Natural killer cell (primary cell): ENCODE measurements at regions not wholly inside any gene's neighbourhood (a gene's known extent, or its start where the extent isn't known, plus 50 kb on each side); places are given as distances from the start of the nearest gene placed in this dataset.
A peak's percentile ranks its signal among the peaks of the same experiment; 100 is the strongest.

Experiments
- ATAC-seq, 3 donors: fragments of 150-1000 bp in 2 of 3; fragments of 200-7000 bp in 1 of 3; cut with Tn5 transposase; 1 replicate in 1 of 3; 2 replicates in 2 of 3; pipeline ENCODE4 v1.10.0; 2021; ENCODE audit warnings: mild to moderate bottlenecking in 2 of 3, moderate library complexity in 2 of 3
- DNase-seq, 2 donors: peaks; one replicate each; pipeline versions ENCODE4 v3.0.0 to v3.0.0-alpha.2; 2013 to 2021; ENCODE audit warnings: mixed read lengths in 1 of 2
- H3K27ac ChIP-seq: one replicate; pipeline ENCODE4 v1.5.1; 2013; ENCODE audit warnings: mild to moderate bottlenecking, low read length
- H3K27me3 ChIP-seq: one replicate; pipeline ENCODE4 v1.6.1; 2013; ENCODE audit warnings: low read length; ENCODE audit not compliant: control insufficient read depth, insufficient read depth
- H3K36me3 ChIP-seq: one replicate; pipeline ENCODE4 v1.6.1; 2013; ENCODE audit warnings: low read length; ENCODE audit not compliant: control insufficient read depth, insufficient read depth
- H3K4me1 ChIP-seq: one replicate; pipeline ENCODE4 v1.6.1; 2013; ENCODE audit warnings: low read length; ENCODE audit not compliant: control insufficient read depth, insufficient read depth
- H3K4me3 ChIP-seq: one replicate; pipeline ENCODE4 v1.5.1; 2013; ENCODE audit warnings: low read length
- H3K9me3 ChIP-seq: one replicate; pipeline ENCODE4 v1.6.1; 2013; ENCODE audit warnings: low read length; ENCODE audit not compliant: control insufficient read depth, insufficient read depth
- H3K27ac Mint-ChIP-seq, 2 donors: one replicate each; pipeline ENCODE4 v1.8.0; 2022; ENCODE audit warnings: mild to moderate bottlenecking in 2 of 2, mixed read lengths in 2 of 2, moderate library complexity in 1 of 2
- H3K27me3 Mint-ChIP-seq, 2 donors: one replicate each; pipeline ENCODE4 v1.8.0; 2022; ENCODE audit warnings: low read depth in 2 of 2, mixed read lengths in 2 of 2
- H3K36me3 Mint-ChIP-seq: one replicate; pipeline ENCODE4 v1.8.0; 2022; ENCODE audit warnings: mixed read lengths
- H3K4me1 Mint-ChIP-seq, 2 donors: one replicate each; pipeline ENCODE4 v1.8.0; 2022; ENCODE audit warnings: mixed read lengths in 2 of 2
- H3K4me3 Mint-ChIP-seq: one replicate; pipeline ENCODE4 v1.8.0; 2022; ENCODE audit warnings: mild to moderate bottlenecking, moderate library complexity, mixed read lengths
- H3K9me3 Mint-ChIP-seq, 2 donors: one replicate each; pipeline ENCODE4 v1.8.0; 2022; ENCODE audit warnings: mixed read lengths in 2 of 2
- WGBS: methylation state at CpG from one replicate; pipeline ENCODE4 v1.1.7; 2013; ENCODE audit warnings: missing lambda C conversion rate; ENCODE audit not compliant: insufficient coverage; 5-methylcytosine and 5-hydroxymethylcytosine counted together
- intact Hi-C: fragments of 100-400 bp; cut with micrococcal nuclease; formaldehyde crosslinking; loops from one replicate; pipeline ENCODE4 v1.14.2; 2022
- TF ChIP-seq, protein P1 (sequence below): fragments of 200-600 bp; IDR thresholded peaks from one replicate; pipeline ENCODE4 v1.8.0; 2022; ENCODE audit warnings: antibody characterized with exemption

DNA sequence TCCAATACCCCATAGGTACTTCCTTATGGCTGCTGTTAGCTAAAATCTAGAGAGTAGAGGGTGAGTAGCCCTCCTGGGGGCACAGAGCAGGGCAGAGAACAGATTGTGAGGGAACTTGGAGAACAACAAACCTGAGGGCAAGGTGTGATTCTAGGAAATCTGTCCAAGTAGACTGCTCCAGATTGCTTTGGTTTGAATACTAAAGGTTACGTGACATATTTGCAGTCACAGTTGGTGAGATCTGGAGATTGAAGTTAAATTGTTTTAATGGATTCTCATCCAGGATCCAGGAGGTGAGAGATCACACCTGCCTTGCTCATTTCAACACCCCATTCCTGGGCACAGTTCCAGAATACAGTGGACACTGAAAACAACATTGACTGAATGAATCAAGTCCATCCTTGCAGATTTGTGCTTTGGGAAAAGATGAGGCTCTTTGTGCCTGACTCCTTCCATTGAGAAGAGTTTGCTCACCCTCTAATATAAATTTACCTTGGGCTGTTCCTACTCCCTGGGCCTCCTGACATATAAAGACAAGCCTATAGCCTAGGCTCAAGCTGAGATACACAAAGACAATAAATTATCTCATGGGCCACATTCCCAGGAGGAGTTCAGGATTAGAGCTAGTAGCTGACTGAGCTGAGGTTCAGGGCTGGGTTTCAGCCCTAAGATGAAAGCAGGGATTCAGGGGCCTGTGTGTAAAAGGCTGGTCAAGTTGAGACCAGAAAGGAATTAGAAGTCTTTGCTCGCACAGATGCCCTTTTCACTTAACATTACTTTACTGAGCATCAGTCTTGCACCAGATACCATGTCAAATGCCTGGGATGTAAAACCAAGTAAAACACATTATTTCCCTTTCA, 400.9 kb upstream of the MCTP2 start:
- Mint-ChIP-seq H3K9me3 (no peaks in the 10 kb centered on the region), H3K4me1 (no peaks in the 10 kb centered on the region), H3K27me3 (peaks cover 8 to 18% of the 10 kb centered on the region in 2 donors), H3K27ac (no peak overlapping the region), H3K36me3 (no peaks in the 10 kb centered on the region), H3K4me3 (no peak overlapping the region)
- Histone ChIP-seq H3K27ac (no peak overlapping the region), H3K4me3 (no peak overlapping the region), H3K27me3 (peaks cover 3% of the 10 kb centered on the region), H3K9me3 (no peaks in the 10 kb centered on the region), H3K4me1 (no peaks in the 10 kb centered on the region), H3K36me3 (no peaks in the 10 kb centered on the region)
- no peak for DNase-seq
- intact Hi-C loops = no loop called here
- no peak for ATAC-seq
- TF ChIP-seq, protein P1, sequence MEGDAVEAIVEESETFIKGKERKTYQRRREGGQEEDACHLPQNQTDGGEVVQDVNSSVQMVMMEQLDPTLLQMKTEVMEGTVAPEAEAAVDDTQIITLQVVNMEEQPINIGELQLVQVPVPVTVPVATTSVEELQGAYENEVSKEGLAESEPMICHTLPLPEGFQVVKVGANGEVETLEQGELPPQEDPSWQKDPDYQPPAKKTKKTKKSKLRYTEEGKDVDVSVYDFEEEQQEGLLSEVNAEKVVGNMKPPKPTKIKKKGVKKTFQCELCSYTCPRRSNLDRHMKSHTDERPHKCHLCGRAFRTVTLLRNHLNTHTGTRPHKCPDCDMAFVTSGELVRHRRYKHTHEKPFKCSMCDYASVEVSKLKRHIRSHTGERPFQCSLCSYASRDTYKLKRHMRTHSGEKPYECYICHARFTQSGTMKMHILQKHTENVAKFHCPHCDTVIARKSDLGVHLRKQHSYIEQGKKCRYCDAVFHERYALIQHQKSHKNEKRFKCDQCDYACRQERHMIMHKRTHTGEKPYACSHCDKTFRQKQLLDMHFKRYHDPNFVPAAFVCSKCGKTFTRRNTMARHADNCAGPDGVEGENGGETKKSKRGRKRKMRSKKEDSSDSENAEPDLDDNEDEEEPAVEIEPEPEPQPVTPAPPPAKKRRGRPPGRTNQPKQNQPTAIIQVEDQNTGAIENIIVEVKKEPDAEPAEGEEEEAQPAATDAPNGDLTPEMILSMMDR = no peak
- WGBS = 100% methylated on average over 1 of the region's 2 CpGs

DNA sequence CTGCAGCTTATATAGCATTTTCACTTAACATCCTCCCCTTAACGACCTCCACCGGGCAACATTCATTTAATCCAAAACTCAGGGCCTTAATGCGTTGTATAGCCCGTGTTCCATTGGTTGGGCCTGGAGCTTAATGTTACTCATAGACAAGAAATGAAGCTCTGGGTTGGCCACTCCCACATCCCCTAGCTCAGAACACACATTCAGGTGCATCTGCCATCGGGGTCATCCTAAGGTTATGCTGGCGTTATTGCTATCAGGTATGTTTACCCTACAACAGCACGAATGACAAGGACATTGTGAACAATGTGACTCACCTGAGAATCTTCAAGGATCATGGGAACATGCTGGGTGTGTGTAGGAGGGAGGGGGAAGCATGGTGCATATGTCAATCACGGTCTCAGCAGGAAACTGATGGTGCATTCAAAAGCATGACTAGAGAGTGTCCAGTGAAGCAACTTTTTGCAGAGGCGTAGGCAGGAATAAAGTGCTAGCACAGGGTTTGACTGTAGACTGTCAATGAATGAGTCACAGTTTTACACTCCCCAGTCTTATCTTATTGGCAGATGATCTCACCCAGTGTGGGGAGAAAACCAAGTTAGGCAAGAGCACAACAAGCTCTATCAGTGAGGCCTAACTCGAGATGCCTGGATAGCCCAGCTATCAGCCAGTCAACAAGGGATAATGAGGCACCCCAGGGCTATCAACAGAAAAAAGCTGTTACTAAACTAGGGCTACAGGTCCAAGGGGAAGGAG, 402.1 kb upstream of the MCTP2 start:
- no peaks in the 10 kb centered on the region for H3K36me3 Mint-ChIP-seq
- intact Hi-C loops = no loop called here

DNA sequence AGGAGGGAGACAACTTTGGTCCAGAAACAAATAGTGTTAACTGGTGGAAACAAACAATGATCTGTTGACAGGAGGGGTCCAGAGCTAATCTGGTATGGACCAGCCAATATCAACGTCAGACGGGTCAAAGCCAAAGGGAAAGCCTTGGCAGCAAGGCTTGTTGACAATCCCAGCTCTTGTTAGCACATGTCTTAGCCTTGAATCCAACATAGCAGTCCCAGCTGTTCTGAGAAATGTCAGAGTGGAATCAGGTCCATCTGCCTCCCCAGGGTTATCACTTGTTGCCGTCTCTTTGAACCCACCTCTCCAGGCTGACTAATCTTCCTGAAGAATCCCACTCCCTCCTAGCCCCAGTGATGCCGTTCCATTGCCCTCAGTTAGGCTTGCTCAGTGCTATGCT, 404.6 kb upstream of the MCTP2 start:
- Histone ChIP-seq H3K9me3 (no peaks in the 10 kb centered on the region), H3K4me1 (no peaks in the 10 kb centered on the region), H3K36me3 (no peaks in the 10 kb centered on the region), H3K4me3 (no peak overlapping the region), H3K27me3 (no peaks in the 10 kb centered on the region), H3K27ac (no peak overlapping the region)
- ATAC-seq (no peak), DNase-seq (no peak)
- no peak overlapping the region for H3K4me3 Mint-ChIP-seq
- intact Hi-C loops = no loop called here
- TF ChIP-seq, protein P1 = no peak
- no peaks in the 10 kb centered on the region for H3K4me1 Mint-ChIP-seq
- no peak overlapping the region for H3K27ac Mint-ChIP-seq
- peaks cover 7 to 14% of the 10 kb centered on the region in 2 donors for H3K27me3 Mint-ChIP-seq
- 75% methylated on average over 4 of the region's 4 CpGs for WGBS
- no peaks in the 10 kb centered on the region for H3K9me3 Mint-ChIP-seq
- H3K36me3 Mint-ChIP-seq = no peaks in the 10 kb centered on the region

More for the DNA sequence above, 402.1 kb upstream of the MCTP2 start:
- ATAC-seq = peak in 1 of 3 donors; percentile 79
- Mint-ChIP-seq H3K9me3 (no peaks in the 10 kb centered on the region), H3K27me3 (peaks cover 5 to 17% of the 10 kb centered on the region in 2 donors), H3K4me3 (no peak overlapping the region), H3K4me1 (no peaks in the 10 kb centered on the region), H3K27ac (no peak overlapping the region)
- WGBS = 83% methylated on average over 10 of the region's 10 CpGs
- Histone ChIP-seq H3K36me3 (no peaks in the 10 kb centered on the region), H3K27me3 (no peaks in the 10 kb centered on the region), H3K4me1 (no peaks in the 10 kb centered on the region), H3K4me3 (no peak overlapping the region), H3K9me3 (no peaks in the 10 kb centered on the region), H3K27ac (no peak overlapping the region)
- TF ChIP-seq, protein P1 = no peak
- DNase-seq = no peak
